Sigmoid colon (tissue), 4 donors: ENCODE measurements at regions not wholly inside any gene's neighbourhood (a gene's known extent, or its start where the extent isn't known, plus 50 kb on each side); places are given as distances from the start of the nearest gene placed in this dataset.

Experiments used
- CTCF ChIP-seq, 4 experiments: fragments of 450-650 bp in 3 of 4; fragments of 200-600 bp in 1 of 4; IDR thresholded peaks; one replicate each; pipeline ENCODE4 v1.5.1; 2016 to 2019; ENCODE audit warnings: antibody characterized with exemption in 4 of 4, mild to moderate bottlenecking in 3 of 4, moderate library complexity in 2 of 4
- EP300 ChIP-seq, 4 donors: sonication (generic); formaldehyde crosslinking; IDR thresholded peaks; one replicate each; pipeline ENCODE4 v1.6.1; 2017; ENCODE audit warnings: antibody characterized with exemption in 4 of 4
- POLR2A ChIP-seq, 2 donors: fragments of 450-650 bp; IDR thresholded peaks; one replicate each; pipeline ENCODE4 v1.6.1; 2016; ENCODE audit warnings: antibody characterized with exemption in 2 of 2, mild to moderate bottlenecking in 2 of 2, moderate library complexity in 2 of 2
- POLR2AphosphoS5 ChIP-seq, 4 donors: sonication (generic); formaldehyde crosslinking; IDR thresholded peaks; one replicate each; pipeline ENCODE4 v1.6.1; 2017; ENCODE audit warnings: antibody characterized with exemption in 4 of 4

- TF ChIP-seq CTCF (IDR thresholded peaks at IDR 0.05) (no peak), POLR2A (IDR thresholded peaks at IDR 0.05) (no peak), POLR2AphosphoS5 (IDR thresholded peaks at IDR 0.05) (no peak), EP300 (IDR thresholded peaks at IDR 0.05) (no peak)
These were observed 139.2 kb downstream of the SHOX start for GRCh38 chrX:769796-770195.
